Common myeloid progenitor, CD34-positive (primary cell): ENCODE measurements at regions not wholly inside any gene's neighbourhood (a gene's known extent, or its start where the extent isn't known, plus 50 kb on each side); places are given as distances from the start of the nearest gene placed in this dataset.

Experiments used
- CTCF ChIA-PET: fragments of 350-600 bp; sonication (Branson Sonifier 250); formaldehyde crosslinking; loops from one replicate; lab custom pipeline; 2021; ENCODE audit warnings: antibody characterized with exemption; lab: Charles Lee
- POLR2A ChIA-PET: fragments of 350-600 bp; sonication (Branson Sonifier 250); formaldehyde crosslinking; loops from one replicate; lab custom pipeline; 2021; ENCODE audit warnings: antibody characterized with exemption; lab: Charles Lee
- DNase-seq, 3 donors: peaks; one replicate each; pipeline versions ENCODE4 v3.0.0 to v3.0.0-alpha.2; 2013
- H3K27ac ChIP-seq, 2 experiments: 1 replicate in 1 of 2; 2 replicates in 1 of 2; pipeline ENCODE4 v1.7.0; 2013; ENCODE audit warnings: inconsistent platforms in 2 of 2, low read length in 2 of 2, mild to moderate bottlenecking in 2 of 2, low read depth in 1 of 2, moderate library complexity in 1 of 2; ENCODE audit not compliant: severe bottlenecking in 2 of 2, insufficient read depth in 1 of 2, poor library complexity in 1 of 2
- H3K27me3 ChIP-seq, 5 experiments: replicated peaks in 2 of 5; 1 replicate in 3 of 5; 2 replicates in 2 of 5; pipeline versions ENCODE4 v1.6.1 to v1.7.0; 2013; ENCODE audit warnings: low read length in 4 of 5, mild to moderate bottlenecking in 2 of 5, moderate library complexity in 2 of 5, inconsistent platforms in 1 of 5; ENCODE audit not compliant: insufficient read depth in 5 of 5, control insufficient read depth in 4 of 5
- H3K36me3 ChIP-seq, 4 experiments: 1 replicate in 2 of 4; 2 replicates in 2 of 4; pipeline versions ENCODE4 v1.6.1 to v1.7.0; 2013; ENCODE audit warnings: low read length in 3 of 4, control low read depth in 1 of 4, mild to moderate bottlenecking in 1 of 4; ENCODE audit not compliant: control insufficient read depth in 4 of 4, insufficient read depth in 4 of 4
- H3K4me1 ChIP-seq, 4 experiments: 1 replicate in 3 of 4; 2 replicates in 1 of 4; pipeline versions ENCODE4 v1.6.1 to v1.7.1; 2013; ENCODE audit warnings: low read length in 3 of 4, mild to moderate bottlenecking in 3 of 4, control low read depth in 1 of 4, inconsistent platforms in 1 of 4, moderate library complexity in 1 of 4; ENCODE audit not compliant: control insufficient read depth in 4 of 4, insufficient read depth in 4 of 4; ENCODE audit errors: control extremely low read depth in 1 of 4
- H3K4me3 ChIP-seq, 7 experiments: 1 replicate in 4 of 7; 2 replicates in 3 of 7; pipeline versions ENCODE4 v1.5.1 to v1.7.0; 2013; ENCODE audit warnings: mild to moderate bottlenecking in 7 of 7, low read length in 6 of 7, moderate library complexity in 6 of 7, inconsistent platforms in 2 of 7, low read depth in 2 of 7, control low read depth in 1 of 7; ENCODE audit not compliant: insufficient read depth in 4 of 7, control insufficient read depth in 1 of 7; ENCODE audit errors: extremely low read depth in 1 of 7
- H3K9me3 ChIP-seq, 5 experiments: 1 replicate in 4 of 5; 2 replicates in 1 of 5; pipeline versions ENCODE4 v1.6.1 to v1.7.1; 2013; ENCODE audit warnings: low read length in 4 of 5, mild to moderate bottlenecking in 2 of 5, inconsistent platforms in 1 of 5, low read depth in 1 of 5, moderate library complexity in 1 of 5; ENCODE audit not compliant: control insufficient read depth in 4 of 5, insufficient read depth in 2 of 5; ENCODE audit errors: control extremely low read depth in 1 of 5
- WGBS: methylation state at CpG from one replicate; pipeline ENCODE4 v1.1.5; 2013; ENCODE audit not compliant: insufficient coverage; 5-methylcytosine and 5-hydroxymethylcytosine counted together

DNA sequence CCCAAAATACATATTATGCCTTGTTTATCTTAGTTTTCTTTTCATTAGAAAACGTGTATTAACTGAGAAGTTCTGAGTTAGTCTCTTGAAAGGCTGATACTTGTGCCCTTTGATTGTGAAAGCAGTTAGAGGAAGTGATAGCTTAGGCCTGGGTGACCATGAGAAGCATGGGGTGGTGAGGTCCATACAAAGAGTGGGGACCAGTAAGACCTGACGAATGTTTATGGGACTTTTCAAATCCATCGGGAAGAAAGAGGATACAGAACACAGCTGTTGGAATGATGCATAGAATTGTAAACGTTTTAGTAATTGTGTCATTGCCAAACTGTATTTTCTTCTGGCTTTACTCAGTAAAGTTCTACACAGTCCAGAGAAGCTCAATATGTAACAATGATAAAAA lies 259.8 kb downstream of the LMO4 start:
- Histone ChIP-seq H3K27ac (no peak overlapping the region), H3K36me3 (no peaks in the 10 kb centered on the region), H3K4me1 (no peaks in the 10 kb centered on the region), H3K9me3 (no peaks in the 10 kb centered on the region), H3K4me3 (no peak overlapping the region), H3K27me3 (no peaks in the 10 kb centered on the region)
- ChIA-PET CTCF (no interaction called here), POLR2A (no interaction called here)
- no peak for DNase-seq
- WGBS, result 100% methylated on average over 3 of the region's 4 CpGs

DNA sequence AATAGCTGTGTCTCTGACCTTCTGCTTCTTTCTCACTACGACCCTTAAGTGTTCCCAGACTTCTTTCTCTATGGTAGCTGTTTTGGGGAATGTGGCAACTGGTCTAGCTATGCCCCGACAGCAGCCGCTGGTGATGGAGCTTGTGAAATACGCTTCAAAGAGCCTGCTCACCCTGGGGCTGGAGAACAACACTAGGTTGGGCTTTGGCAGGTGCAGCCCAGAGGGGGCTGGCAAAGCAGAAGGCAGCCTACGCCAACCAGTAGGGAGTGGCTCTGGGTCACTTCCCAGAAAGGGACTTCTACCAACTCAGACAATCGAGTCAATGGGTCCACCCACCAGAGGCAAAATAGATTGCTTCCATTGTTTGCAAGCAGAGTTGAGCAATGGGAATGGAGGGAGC lies 262.8 kb downstream of the LMO4 start:
- no peak overlapping the region for H3K27ac ChIP-seq
- no peaks in the 10 kb centered on the region for H3K36me3 ChIP-seq
- no peak overlapping the region for H3K4me3 ChIP-seq
- no peaks in the 10 kb centered on the region for H3K9me3 ChIP-seq
- ChIA-PET POLR2A (no interaction called here), CTCF (interaction anchor here (0.9 kb wide), 1 partner anchor 17 kb away, joined by 4 read pairs; no protein-coding TSS in a partner anchor)
- DNase-seq, result no peak
- H3K27me3 ChIP-seq, result no peaks in the 10 kb centered on the region
- 86% methylated on average over 5 of the region's 6 CpGs for WGBS
- peaks cover 0 to 2% (median 0%) of the 10 kb centered on the region in 4 experiments for H3K4me1 ChIP-seq

DNA sequence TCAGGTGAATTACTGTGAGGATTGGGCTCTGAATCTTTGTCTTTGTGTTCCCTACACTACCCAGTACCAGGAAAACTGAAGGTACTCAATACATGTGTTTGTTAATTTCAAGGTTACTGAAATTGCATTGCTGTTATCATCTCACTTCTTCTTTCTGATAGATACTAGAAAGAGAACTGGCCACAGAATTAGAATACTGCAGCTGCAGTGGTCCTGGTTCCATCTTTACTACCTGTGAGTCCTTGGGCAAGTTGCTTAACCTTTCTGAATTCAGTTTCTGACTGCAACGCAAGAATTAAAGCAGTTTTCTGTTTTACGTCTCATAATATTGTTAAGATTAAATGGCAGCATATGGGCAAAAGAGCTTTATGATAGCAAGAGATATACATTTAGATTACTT lies 263.5 kb downstream of the LMO4 start:
- CTCF ChIA-PET, result no interaction called here
- WGBS, result 86% methylated on average over 1 of the region's 2 CpGs

GRCh38 chr1:87594736-87595383 lies 266.2 kb downstream of the LMO4 start:
- 88% methylated on average over 6 of the region's 8 CpGs for WGBS

More for the DNA sequence above, 263.5 kb downstream of the LMO4 start:
- no peak overlapping the region for H3K27ac ChIP-seq
- no peak overlapping the region for H3K4me3 ChIP-seq
- H3K36me3 ChIP-seq, result no peaks in the 10 kb centered on the region
- H3K27me3 ChIP-seq, result no peaks in the 10 kb centered on the region
- no peaks in the 10 kb centered on the region for H3K9me3 ChIP-seq
- peaks cover 0 to 2% (median 0%) of the 10 kb centered on the region in 4 experiments for H3K4me1 ChIP-seq
- no peak for DNase-seq
- POLR2A ChIA-PET, result no interaction called here

DNA sequence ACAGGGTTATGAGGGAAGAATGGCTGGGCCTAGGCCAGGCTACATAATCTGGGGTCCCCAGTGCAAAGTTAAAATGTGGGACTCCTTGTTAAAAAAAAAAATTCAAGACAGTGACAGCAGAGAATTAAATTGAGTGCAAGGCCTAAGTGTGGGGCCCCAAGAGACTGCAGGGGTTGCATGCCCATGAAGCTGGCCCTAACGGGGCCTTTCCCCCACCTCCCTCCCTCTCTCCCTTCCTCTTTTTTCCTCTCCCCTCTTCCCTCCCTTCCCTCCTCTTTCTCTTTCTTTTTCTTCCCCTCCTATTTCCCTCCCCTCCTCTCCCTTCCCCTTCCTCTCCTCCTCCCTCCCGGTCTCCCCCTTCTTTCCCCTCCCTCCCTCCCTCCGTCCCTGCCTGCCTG lies 266.7 kb downstream of the LMO4 start:
- Histone ChIP-seq H3K36me3 (no peaks in the 10 kb centered on the region), H3K27me3 (no peaks in the 10 kb centered on the region), H3K27ac (no peak overlapping the region), H3K9me3 (no peaks in the 10 kb centered on the region), H3K4me1 (peaks cover 0 to 2% (median 0%) of the 10 kb centered on the region in 4 experiments), H3K4me3 (no peak overlapping the region)
- CTCF ChIA-PET, result no interaction called here
- no peak for DNase-seq
- WGBS, result 60% methylated on average over 2 of the region's 3 CpGs
- POLR2A ChIA-PET, result no interaction called here

More at GRCh38 chr1:87594736-87595383, 266.2 kb downstream of the LMO4 start:
- no peaks in the 10 kb centered on the region for H3K27me3 ChIP-seq
- peak in 2 of 3 donors; percentile 5 to 8 for DNase-seq
- H3K4me3 ChIP-seq, result no peak overlapping the region
- H3K4me1 ChIP-seq, result peaks cover 0 to 2% (median 0%) of the 10 kb centered on the region in 4 experiments
- H3K36me3 ChIP-seq, result no peaks in the 10 kb centered on the region
- CTCF ChIA-PET, result no interaction called here
- H3K27ac ChIP-seq, result no peak overlapping the region
- no peaks in the 10 kb centered on the region for H3K9me3 ChIP-seq
- POLR2A ChIA-PET, result no interaction called here

DNA sequence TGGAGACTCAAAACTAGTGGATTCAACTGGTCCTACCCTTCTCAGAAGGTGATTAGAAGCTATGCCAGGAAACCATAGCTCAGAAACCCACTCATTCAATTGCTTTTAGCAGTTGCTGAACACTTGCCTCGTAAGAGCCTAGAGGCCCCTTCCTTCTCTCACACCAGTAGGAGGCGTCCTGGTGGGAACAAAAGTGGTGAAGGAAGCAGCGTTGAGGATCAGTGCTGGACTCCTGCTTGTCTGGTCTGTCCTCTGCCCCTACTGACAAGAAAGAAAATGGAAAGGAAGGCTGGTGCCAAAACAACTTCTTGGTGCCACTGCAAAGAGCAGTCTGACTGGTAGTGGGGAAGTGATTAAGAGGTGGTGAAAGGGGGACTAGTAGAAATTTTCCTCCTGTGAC lies 269.7 kb downstream of the LMO4 start:
- DNase-seq, result no peak
- ChIA-PET POLR2A (no interaction called here), CTCF (no interaction called here)
- peaks cover 0 to 2% (median 0%) of the 10 kb centered on the region in 4 experiments for H3K4me1 ChIP-seq
- 100% methylated on average over 3 of the region's 3 CpGs for WGBS
- no peak overlapping the region for H3K27ac ChIP-seq
- no peaks in the 10 kb centered on the region for H3K9me3 ChIP-seq
- no peak overlapping the region for H3K4me3 ChIP-seq
- H3K27me3 ChIP-seq, result no peaks in the 10 kb centered on the region
- no peaks in the 10 kb centered on the region for H3K36me3 ChIP-seq

GRCh38 chr1:87599569-87599968 lies 270.9 kb downstream of the LMO4 start:
- ChIA-PET POLR2A (no interaction called here), CTCF (no interaction called here)
- H3K27ac ChIP-seq, result no peak overlapping the region
- H3K36me3 ChIP-seq, result no peaks in the 10 kb centered on the region
- no peaks in the 10 kb centered on the region for H3K9me3 ChIP-seq
- H3K4me1 ChIP-seq, result peaks cover 0 to 2% (median 0%) of the 10 kb centered on the region in 4 experiments
- no peak for DNase-seq
- H3K4me3 ChIP-seq, result no peak overlapping the region
- H3K27me3 ChIP-seq, result no peaks in the 10 kb centered on the region
- 100% methylated on average over 1 of the region's 2 CpGs for WGBS
